T-cell (primary cell): ENCODE measurements at regions not wholly inside any gene's neighbourhood (a gene's known extent, or its start where the extent isn't known, plus 50 kb on each side); places are given as distances from the start of the nearest gene placed in this dataset.
"Not testable (repeated sequence)": the region's sequence is repeated elsewhere in the genome, so short reads cannot be mapped to it uniquely, and the experiment has no call there.

Experiments
- ATAC-seq, 4 experiments: fragments of 200-7000 bp in 3 of 4; fragments of 150-1000 bp in 1 of 4; cut with Tn5 transposase; replicated peaks in 1 of 4; 1 replicate in 3 of 4; 2 replicates in 1 of 4; pipeline ENCODE4 v1.10.0; 2021; ENCODE audit warnings: moderate library complexity in 3 of 4, mild to moderate bottlenecking in 2 of 4, moderate number of reproducible peaks in 1 of 4
- CTCF ChIA-PET, 2 donors: fragments of 300-600 bp; sonication (Branson Sonifier 250); formaldehyde crosslinking; loops; one replicate each; lab custom pipeline; 2022; ENCODE audit warnings: antibody characterized with exemption in 2 of 2; lab: Charles Lee
- POLR2A ChIA-PET, 2 donors: fragments of 300-600 bp; sonication (Branson Sonifier 250); formaldehyde crosslinking; loops; one replicate each; lab custom pipeline; 2022; ENCODE audit warnings: antibody characterized with exemption in 2 of 2; lab: Charles Lee
- DNase-seq, 35 experiments: peaks; one replicate each; pipeline versions ENCODE4 v3.0.0 to v3.0.0-alpha.2; 2013 to 2023
- H3K27ac ChIP-seq: one replicate; pipeline ENCODE4 v1.5.1; 2013; ENCODE audit warnings: low read length
- H3K27me3 ChIP-seq, 2 experiments: replicated peaks in 1 of 2; 1 replicate in 1 of 2; 2 replicates in 1 of 2; pipeline versions ENCODE4 v1.6.1 to v1.7.0; 2013; ENCODE audit warnings: low read length in 1 of 2, mixed read lengths in 1 of 2; ENCODE audit not compliant: control insufficient read depth in 2 of 2, insufficient read depth in 2 of 2; ENCODE audit errors: extremely low read depth in 1 of 2
- H3K36me3 ChIP-seq, 2 donors: 1 replicate in 1 of 2; 2 replicates in 1 of 2; pipeline versions ENCODE4 v1.6.1 to v1.7.0; 2013; ENCODE audit warnings: low read length in 1 of 2; ENCODE audit not compliant: control insufficient read depth in 2 of 2, insufficient read depth in 1 of 2; ENCODE audit errors: extremely low read depth in 1 of 2
- H3K4me1 ChIP-seq, 2 experiments: 1 replicate in 1 of 2; 2 replicates in 1 of 2; pipeline versions ENCODE4 v1.6.1 to v1.7.0; 2013; ENCODE audit warnings: low read length in 2 of 2, mixed read lengths in 1 of 2; ENCODE audit not compliant: insufficient read depth in 2 of 2, control insufficient read depth in 1 of 2; ENCODE audit errors: extremely low read depth in 1 of 2
- H3K4me3 ChIP-seq, 2 donors: 1 replicate in 1 of 2; 2 replicates in 1 of 2; pipeline versions ENCODE4 v1.5.1 to v1.7.0; 2013; ENCODE audit warnings: mild to moderate bottlenecking in 2 of 2, low read length in 1 of 2, moderate library complexity in 1 of 2; ENCODE audit not compliant: control insufficient read depth in 1 of 2; ENCODE audit errors: extremely low read depth in 1 of 2
- H3K9me3 ChIP-seq: 2 replicates; pipeline ENCODE4 v1.7.0; 2013
- H3K27ac Mint-ChIP-seq, 2 donors: one replicate each; pipeline ENCODE4 v1.8.0; 2020 to 2021; ENCODE audit warnings: mild to moderate bottlenecking in 2 of 2, mixed read lengths in 2 of 2
- H3K27me3 Mint-ChIP-seq, 2 donors: one replicate each; pipeline ENCODE4 v1.8.0; 2021 to 2022; ENCODE audit warnings: mixed read lengths in 2 of 2
- H3K36me3 Mint-ChIP-seq: one replicate; pipeline ENCODE4 v1.8.0; 2021; ENCODE audit warnings: mixed read lengths
- H3K4me1 Mint-ChIP-seq, 3 donors: one replicate each; pipeline ENCODE4 v1.8.0; 2020 to 2022; ENCODE audit warnings: mixed read lengths in 3 of 3, mild to moderate bottlenecking in 1 of 3
- H3K4me3 Mint-ChIP-seq, 3 donors: one replicate each; pipeline ENCODE4 v1.8.0; 2020 to 2022; ENCODE audit warnings: mild to moderate bottlenecking in 3 of 3, mixed read lengths in 3 of 3, moderate library complexity in 3 of 3
- H3K9me3 Mint-ChIP-seq, 3 donors: one replicate each; pipeline ENCODE4 v1.8.0; 2020 to 2022; ENCODE audit warnings: mixed read lengths in 3 of 3
- WGBS: methylation state at CpG from one replicate; pipeline ENCODE4 v1.1.5; 2013; ENCODE audit warnings: missing lambda C conversion rate; ENCODE audit not compliant: insufficient coverage; 5-methylcytosine and 5-hydroxymethylcytosine counted together

DNA sequence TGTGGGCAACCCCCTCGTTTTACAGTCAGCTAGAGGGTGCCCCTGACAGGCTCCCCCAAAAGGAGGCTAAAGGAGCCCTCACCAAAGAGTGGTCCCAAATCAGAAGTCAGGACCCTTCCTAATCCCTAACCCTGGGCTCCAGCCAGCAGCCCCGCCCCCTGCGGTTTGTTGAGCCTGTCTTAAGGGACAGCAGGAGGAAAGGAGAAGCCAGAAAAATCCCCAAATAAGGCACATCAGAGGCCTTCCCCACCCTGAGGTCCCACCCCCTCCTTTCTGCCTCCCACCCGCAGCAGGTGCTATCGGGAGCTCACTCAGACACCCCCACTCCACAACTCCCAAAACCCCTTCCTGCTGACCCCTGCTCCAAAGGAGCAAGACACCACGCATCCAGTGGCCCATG, 127.2 kb downstream of the TNFRSF13B start:
- DNase-seq, H3K36me3 Mint-ChIP-seq, H3K4me3 Mint-ChIP-seq, H3K4me1 Mint-ChIP-seq, H3K27ac Mint-ChIP-seq, H3K27ac ChIP-seq, H3K4me3 ChIP-seq, H3K36me3 ChIP-seq, H3K4me1 ChIP-seq, POLR2A ChIA-PET, ATAC-seq, H3K9me3 ChIP-seq, H3K27me3 Mint-ChIP-seq, H3K9me3 Mint-ChIP-seq, H3K27me3 ChIP-seq, CTCF ChIA-PET: not testable (repeated sequence)
- WGBS: no CpG with 5 or more reads among the region's 6 CpGs

DNA sequence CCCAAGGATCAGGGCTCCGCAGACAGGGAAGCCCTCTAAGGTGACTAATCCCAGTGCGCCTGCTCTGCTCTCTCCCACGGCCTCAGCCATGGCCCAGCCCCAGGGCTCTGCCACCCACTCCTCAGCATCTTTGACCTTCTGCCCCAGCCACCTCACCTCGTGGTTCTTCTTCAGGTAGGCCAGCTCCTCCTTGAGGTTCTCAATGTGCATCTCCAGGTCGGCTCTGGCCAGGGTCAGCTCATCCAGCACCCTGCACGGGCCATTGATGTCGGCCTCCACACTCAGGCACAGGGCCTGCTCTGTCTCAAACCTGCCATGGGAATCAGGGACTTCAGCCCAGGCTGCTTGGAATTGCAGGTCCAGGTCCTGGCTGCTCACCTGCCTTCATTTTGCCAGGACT, 128.4 kb downstream of the TNFRSF13B start:
- H3K27me3 ChIP-seq, H3K36me3 Mint-ChIP-seq, CTCF ChIA-PET, ATAC-seq, POLR2A ChIA-PET, H3K27ac Mint-ChIP-seq, H3K9me3 ChIP-seq, H3K9me3 Mint-ChIP-seq, H3K27ac ChIP-seq, H3K4me1 ChIP-seq, H3K27me3 Mint-ChIP-seq, H3K36me3 ChIP-seq, H3K4me3 Mint-ChIP-seq, H3K4me3 ChIP-seq, H3K4me1 Mint-ChIP-seq: not testable (repeated sequence)
- no CpG with 5 or more reads among the region's 7 CpGs for WGBS
- DNase-seq: peak in 1 of 35 experiments; percentile 7

GRCh38 chr17:16842346-16842745, 129.6 kb downstream of the TNFRSF13B start:
- H3K27me3 Mint-ChIP-seq, ATAC-seq, H3K9me3 ChIP-seq, H3K27ac Mint-ChIP-seq, H3K4me3 Mint-ChIP-seq, H3K27ac ChIP-seq, CTCF ChIA-PET, H3K36me3 Mint-ChIP-seq, H3K9me3 Mint-ChIP-seq, H3K4me1 ChIP-seq, H3K4me3 ChIP-seq, DNase-seq, POLR2A ChIA-PET, H3K27me3 ChIP-seq, H3K36me3 ChIP-seq, H3K4me1 Mint-ChIP-seq: not testable (repeated sequence)
- no CpG with 5 or more reads among the region's 6 CpGs for WGBS

DNA sequence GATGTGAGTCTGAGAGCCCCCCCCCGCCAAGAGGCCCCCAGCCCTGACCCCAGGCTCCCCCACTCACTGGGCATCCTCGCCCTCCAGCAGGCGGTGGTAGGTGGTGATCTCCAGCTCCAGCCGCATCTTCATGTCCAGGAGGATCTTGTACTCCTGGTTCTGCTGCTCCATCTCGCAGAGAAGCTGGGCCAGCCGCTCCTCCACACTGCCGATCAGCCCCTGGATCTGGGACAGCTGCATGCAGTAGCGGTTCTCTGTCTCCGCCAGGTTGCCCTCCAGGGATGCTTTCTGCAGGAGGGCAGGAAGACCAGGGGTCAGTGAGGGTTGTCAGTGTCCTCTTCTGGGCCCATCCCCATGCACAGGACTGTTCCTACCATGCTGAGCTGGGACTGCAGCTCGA, 130.0 kb downstream of the TNFRSF13B start:
- H3K27ac ChIP-seq, H3K27ac Mint-ChIP-seq, H3K36me3 Mint-ChIP-seq, POLR2A ChIA-PET, H3K9me3 Mint-ChIP-seq, H3K4me1 ChIP-seq, H3K4me3 Mint-ChIP-seq, H3K4me3 ChIP-seq, H3K27me3 Mint-ChIP-seq, H3K9me3 ChIP-seq, ATAC-seq, H3K27me3 ChIP-seq, H3K36me3 ChIP-seq, DNase-seq, CTCF ChIA-PET, H3K4me1 Mint-ChIP-seq: not testable (repeated sequence)
- WGBS: no CpG with 5 or more reads among the region's 10 CpGs

DNA sequence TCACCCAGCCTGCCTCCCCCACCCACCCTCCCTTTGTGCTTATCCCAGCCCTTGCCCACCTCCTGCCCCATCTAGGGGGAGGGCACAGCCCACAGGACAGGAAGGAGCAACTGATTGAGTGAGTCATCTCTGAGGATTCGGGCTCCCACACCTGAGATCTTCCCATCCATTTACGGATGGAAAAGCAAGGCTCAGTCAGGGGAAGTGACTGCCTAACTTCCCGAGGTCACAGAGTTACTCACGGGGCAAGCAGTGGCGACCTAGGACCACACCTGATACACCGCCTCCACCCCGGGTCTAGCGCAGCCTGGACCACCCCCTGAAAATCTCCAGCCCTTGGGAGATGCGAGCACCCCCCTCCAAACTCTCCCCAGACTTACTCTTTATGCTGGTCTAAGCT, 131.7 kb downstream of the TNFRSF13B start:
- POLR2A ChIA-PET, CTCF ChIA-PET, H3K27ac ChIP-seq, H3K4me3 ChIP-seq, H3K27ac Mint-ChIP-seq, ATAC-seq, H3K36me3 Mint-ChIP-seq, H3K27me3 ChIP-seq, H3K9me3 ChIP-seq, H3K27me3 Mint-ChIP-seq, H3K4me3 Mint-ChIP-seq, DNase-seq, H3K4me1 Mint-ChIP-seq, H3K9me3 Mint-ChIP-seq, H3K4me1 ChIP-seq, H3K36me3 ChIP-seq: not testable (repeated sequence)
- no CpG with 5 or more reads among the region's 9 CpGs for WGBS

DNA sequence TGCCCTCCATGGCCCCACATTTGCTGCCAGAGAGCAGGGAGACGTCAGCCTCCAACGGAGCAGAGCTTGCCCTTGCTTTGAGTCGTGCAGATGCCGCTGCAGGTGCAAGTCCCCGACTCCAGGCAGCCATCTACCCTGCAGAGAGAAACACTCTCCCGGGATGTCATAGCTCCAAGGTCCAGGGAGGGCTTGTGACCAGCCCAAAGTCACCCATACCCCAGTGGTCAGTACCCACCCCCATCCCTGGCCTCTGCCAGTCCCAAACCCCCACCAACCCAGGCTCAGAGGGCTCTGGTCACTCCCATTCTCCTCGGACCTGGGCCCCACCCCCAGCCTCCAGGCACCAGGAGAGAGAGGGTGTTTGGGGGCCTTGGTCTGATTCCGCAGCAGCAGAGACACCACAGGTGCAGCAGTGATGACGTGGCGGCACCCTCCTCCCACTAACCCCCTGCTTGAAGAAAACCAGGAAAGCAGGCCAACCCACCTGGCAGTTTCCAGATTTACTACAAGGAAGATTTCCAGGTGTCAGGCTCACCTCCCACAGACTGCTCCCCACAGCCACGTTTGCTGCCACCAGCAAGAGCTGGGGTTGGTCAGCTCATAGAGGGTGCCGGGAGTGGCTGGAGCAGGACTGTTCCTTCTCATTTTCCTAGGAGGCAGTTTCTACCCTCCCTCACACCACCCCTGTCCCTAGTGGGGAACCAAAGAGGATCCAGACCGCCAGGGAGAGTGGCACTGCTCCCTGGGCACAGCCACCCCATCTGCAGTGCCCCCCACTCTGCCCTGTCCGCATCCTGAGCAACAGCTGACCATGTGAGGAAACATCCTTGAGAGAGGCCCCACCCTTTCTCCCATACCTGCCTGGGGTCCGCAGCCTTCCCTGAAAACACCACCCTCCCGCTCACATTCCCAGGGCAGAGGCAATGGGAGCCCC, 132.4 kb downstream of the TNFRSF13B start:
- H3K4me1 ChIP-seq, H3K27me3 ChIP-seq, H3K4me3 ChIP-seq, DNase-seq, H3K4me1 Mint-ChIP-seq, H3K27me3 Mint-ChIP-seq, ATAC-seq, CTCF ChIA-PET, H3K9me3 ChIP-seq, H3K27ac Mint-ChIP-seq, POLR2A ChIA-PET, H3K27ac ChIP-seq, H3K36me3 ChIP-seq, H3K4me3 Mint-ChIP-seq, H3K9me3 Mint-ChIP-seq, H3K36me3 Mint-ChIP-seq: not testable (repeated sequence)
- no CpG with 5 or more reads among the region's 16 CpGs for WGBS

DNA sequence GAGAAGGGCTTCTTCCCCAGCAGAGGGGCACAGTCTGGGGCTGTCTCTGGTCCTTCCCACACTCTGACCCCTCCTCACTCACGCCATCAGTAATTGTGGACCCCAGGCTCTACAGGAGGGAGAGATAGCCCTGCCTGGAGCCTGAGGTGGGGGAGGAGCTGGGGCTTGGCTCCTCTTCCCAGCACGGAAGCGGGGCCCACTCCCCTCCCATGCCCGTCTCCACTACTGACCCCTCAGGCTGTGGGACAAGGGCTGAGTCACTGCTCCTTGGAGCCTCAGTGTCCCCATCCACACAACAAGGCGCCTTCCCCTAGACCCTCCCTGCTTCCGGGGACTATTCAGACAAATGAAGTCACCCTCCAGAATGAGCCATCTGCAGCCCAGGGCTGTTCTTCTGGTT, 133.1 kb downstream of the TNFRSF13B start:
- H3K27me3 Mint-ChIP-seq, H3K9me3 Mint-ChIP-seq, ATAC-seq, H3K4me3 Mint-ChIP-seq, H3K36me3 ChIP-seq, POLR2A ChIA-PET, H3K9me3 ChIP-seq, H3K27me3 ChIP-seq, H3K4me1 Mint-ChIP-seq, H3K4me3 ChIP-seq, CTCF ChIA-PET, H3K36me3 Mint-ChIP-seq, DNase-seq, H3K27ac Mint-ChIP-seq, H3K4me1 ChIP-seq, H3K27ac ChIP-seq: not testable (repeated sequence)
- WGBS: no CpG with 5 or more reads among the region's 6 CpGs
